Loucy (cell line): ENCODE measurements at regions not wholly inside any gene's neighbourhood (a gene's known extent, or its start where the extent isn't known, plus 50 kb on each side); places are given as distances from the start of the nearest gene placed in this dataset.

ENCODE experiments used
- H2AFZ ChIP-seq: fragments of 200-600 bp; sonication (generic); 2 replicates; pipeline ENCODE4 v1.6.0; 2016; ENCODE audit warnings: antibody characterized with exemption, mild to moderate bottlenecking, low read length, moderate library complexity
- H3F3A ChIP-seq: fragments of 200-600 bp; 2 replicates; pipeline ENCODE4 v1.6.0; 2016; ENCODE audit warnings: antibody characterized with exemption, low read depth, mild to moderate bottlenecking
- H3K27me3 ChIP-seq: fragments of 200-600 bp; sonication (generic); 2 replicates; pipeline ENCODE4 v1.6.1; 2014; ENCODE audit warnings: low read length, mild to moderate bottlenecking; ENCODE audit not compliant: insufficient read depth, poor library complexity, severe bottlenecking
- H3K36me3 ChIP-seq: fragments of 200-600 bp; sonication (generic); 2 replicates; pipeline ENCODE4 v1.6.1; 2016; ENCODE audit warnings: low read length; ENCODE audit not compliant: insufficient read depth
- H3K4me1 ChIP-seq: fragments of 200-600 bp; sonication (generic); 2 replicates; pipeline ENCODE4 v1.5.1; 2014; ENCODE audit warnings: low read length, mild to moderate bottlenecking; ENCODE audit not compliant: insufficient read depth, poor library complexity, severe bottlenecking
- H3K4me2 ChIP-seq: fragments of 200-600 bp; sonication (generic); 2 replicates; pipeline ENCODE4 v1.6.0; 2014; ENCODE audit warnings: antibody characterized with exemption, low read length, low read depth, mild to moderate bottlenecking; ENCODE audit not compliant: poor library complexity, severe bottlenecking
- H3K4me3 ChIP-seq: fragments of 200-600 bp; sonication (generic); 2 replicates; pipeline ENCODE4 v1.5.1; 2014; ENCODE audit warnings: low read length, mild to moderate bottlenecking, mixed read lengths; ENCODE audit not compliant: poor library complexity, severe bottlenecking
- H3K79me2 ChIP-seq: fragments of 200-600 bp; sonication (generic); 2 replicates; pipeline ENCODE4 v1.6.1; 2014; ENCODE audit warnings: low read length; ENCODE audit not compliant: insufficient read depth
- H3K9ac ChIP-seq: fragments of 200-600 bp; sonication (generic); 2 replicates; pipeline ENCODE4 v1.6.0; 2014; ENCODE audit warnings: mild to moderate bottlenecking, low read depth, low read length, moderate library complexity; ENCODE audit not compliant: poor library complexity, severe bottlenecking
- H3K9me2 ChIP-seq: fragments of 200-600 bp; sonication (generic); replicated peaks from 2 replicates; pipeline ENCODE4 v1.6.1; 2016; ENCODE audit warnings: low read depth, low read length, mixed read lengths
- H3K9me3 ChIP-seq: fragments of 200-600 bp; sonication (generic); 2 replicates; pipeline ENCODE4 v1.6.1; 2014; ENCODE audit warnings: mild to moderate bottlenecking, antibody characterized with exemption, low read length, low read depth; ENCODE audit not compliant: insufficient read depth
- H4K20me1 ChIP-seq: fragments of 200-600 bp; sonication (generic); 2 replicates; pipeline ENCODE4 v1.6.0; 2014; ENCODE audit warnings: antibody characterized with exemption, low read length, mild to moderate bottlenecking; ENCODE audit not compliant: insufficient read depth, poor library complexity, severe bottlenecking
- CTCF ChIP-seq: fragments of 200-600 bp; sonication (generic); conservative IDR thresholded peaks from 2 replicates; pipeline ENCODE4 v1.5.1; 2014; ENCODE audit warnings: mild to moderate bottlenecking, antibody characterized with exemption, low read length
- EZH2phosphoT487 ChIP-seq: fragments of 200-600 bp; IDR thresholded peaks from 2 replicates; pipeline ENCODE4 v1.6.1; 2018; ENCODE audit warnings: antibody characterized with exemption, mild to moderate bottlenecking, moderate library complexity, borderline replicate concordance

- H3K9ac ChIP-seq: no peak overlapping the region
- H2AFZ ChIP-seq: no peak overlapping the region
- H3K4me1 ChIP-seq: no peaks in the 10 kb centered on the region
- no peaks in the 10 kb centered on the region for H3K9me3 ChIP-seq
- no peaks in the 10 kb centered on the region for H3K36me3 ChIP-seq
- no peaks in the 10 kb centered on the region for H3K27me3 ChIP-seq
- TF ChIP-seq EZH2phosphoT487 (no peak), CTCF (no peak)
- H4K20me1 ChIP-seq: no peaks in the 10 kb centered on the region
- H3F3A ChIP-seq: no peaks in the 10 kb centered on the region
- no peak overlapping the region for H3K4me3 ChIP-seq
- no peaks in the 10 kb centered on the region for H3K79me2 ChIP-seq
- no peak overlapping the region for H3K4me2 ChIP-seq
- no peaks in the 10 kb centered on the region for H3K9me2 ChIP-seq
These were observed 211.7 kb downstream of the LRRC70 start for GRCh38 chr5:62790348-62790747.

GRCh38 chr5:62786099-62786498, 207.5 kb downstream of the LRRC70 start:
- Histone ChIP-seq H3K4me1 (no peaks in the 10 kb centered on the region), H3F3A (no peaks in the 10 kb centered on the region), H3K27me3 (no peaks in the 10 kb centered on the region), H3K9me2 (no peaks in the 10 kb centered on the region), H2AFZ (no peak overlapping the region), H3K36me3 (no peaks in the 10 kb centered on the region), H3K4me2 (no peak overlapping the region), H3K9ac (no peak overlapping the region), H3K4me3 (no peak overlapping the region), H3K79me2 (no peaks in the 10 kb centered on the region), H4K20me1 (no peaks in the 10 kb centered on the region), H3K9me3 (no peaks in the 10 kb centered on the region)
- no peak for TF ChIP-seq EZH2phosphoT487
- no peak for TF ChIP-seq CTCF

GRCh38 chr5:62785588-62785987, 207.0 kb downstream of the LRRC70 start:
- no peak overlapping the region for H3K4me2 ChIP-seq
- H3F3A ChIP-seq: no peaks in the 10 kb centered on the region
- no peak overlapping the region for H2AFZ ChIP-seq
- H3K9me3 ChIP-seq: no peaks in the 10 kb centered on the region
- H3K4me3 ChIP-seq: no peak overlapping the region
- no peak for TF ChIP-seq EZH2phosphoT487
- no peak for TF ChIP-seq CTCF
- no peaks in the 10 kb centered on the region for H3K9me2 ChIP-seq
- H3K79me2 ChIP-seq: no peaks in the 10 kb centered on the region
- H3K4me1 ChIP-seq: no peaks in the 10 kb centered on the region
- H3K36me3 ChIP-seq: no peaks in the 10 kb centered on the region
- H4K20me1 ChIP-seq: no peaks in the 10 kb centered on the region
- H3K9ac ChIP-seq: no peak overlapping the region
- no peaks in the 10 kb centered on the region for H3K27me3 ChIP-seq
